SK-N-SH treated with all-trans-retinoic acid at 6 μM for 48 hours (cell line): ENCODE measurements at regions not wholly inside any gene's neighbourhood (a gene's known extent, or its start where the extent isn't known, plus 50 kb on each side); places are given as distances from the start of the nearest gene placed in this dataset.

Source experiments
- ARNTL ChIP-seq: fragments of 450-650 bp; formaldehyde crosslinking; IDR thresholded peaks from 2 replicates; pipeline ENCODE4 v1.5.0; 2020; ENCODE audit warnings: low read depth, mild to moderate bottlenecking, moderate library complexity, borderline replicate concordance
- BACH2 ChIP-seq: fragments of 250-450 bp; sonication (Bioruptor Pico); IDR thresholded peaks from 2 replicates; pipeline ENCODE4 v1.9.0; 2021; ENCODE audit warnings: mild to moderate bottlenecking, borderline replicate concordance
- GLIS3 ChIP-seq: fragments of 250-450 bp; sonication (Bioruptor Pico); IDR thresholded peaks from 2 replicates; pipeline ENCODE4 v1.5.0; 2020; ENCODE audit warnings: mild to moderate bottlenecking, moderate library complexity
- ISL1 ChIP-seq: fragments of 250-450 bp; sonication (Bioruptor Pico); IDR thresholded peaks from 2 replicates; pipeline ENCODE4 v2.1.2; 2022; ENCODE audit warnings: mild to moderate bottlenecking, moderate library complexity
- PATZ1 ChIP-seq: fragments of 250-450 bp; sonication (Bioruptor Pico); IDR thresholded peaks from 2 replicates; pipeline ENCODE4 v1.8.0; 2020; ENCODE audit warnings: mild to moderate bottlenecking, moderate library complexity, borderline replicate concordance
- POU6F1 ChIP-seq: fragments of 250-450 bp; sonication (Bioruptor Pico); IDR thresholded peaks from 2 replicates; pipeline ENCODE4 v1.8.0; 2021; ENCODE audit warnings: low read depth, mild to moderate bottlenecking, moderate library complexity, borderline replicate concordance
- RARB ChIP-seq: fragments of 250-450 bp; sonication (Bioruptor Pico); IDR thresholded peaks from 2 replicates; pipeline ENCODE4 v1.8.0; 2021; ENCODE audit warnings: mild to moderate bottlenecking, moderate library complexity
- SNAI2 ChIP-seq: fragments of 250-450 bp; sonication (Bioruptor Pico); IDR thresholded peaks from 2 replicates; pipeline ENCODE4 v1.5.0; 2020; ENCODE audit warnings: mild to moderate bottlenecking, moderate library complexity
- TOX ChIP-seq: fragments of 250-450 bp; sonication (Bioruptor Pico); IDR thresholded peaks from 2 replicates; pipeline ENCODE4 v1.8.0; 2021; ENCODE audit warnings: mild to moderate bottlenecking, moderate library complexity, borderline replicate concordance
- ZC3H10 ChIP-seq: fragments of 250-450 bp; sonication (Bioruptor Pico); IDR thresholded peaks from 2 replicates; pipeline ENCODE4 v1.5.1; 2021; ENCODE audit warnings: mild to moderate bottlenecking, moderate library complexity
- ZFP30 ChIP-seq: fragments of 450-650 bp; formaldehyde crosslinking; IDR thresholded peaks from 2 replicates; pipeline ENCODE4 v1.5.0; 2022; ENCODE audit warnings: mild to moderate bottlenecking, moderate library complexity
- ZNF565 ChIP-seq: fragments of 450-650 bp; formaldehyde crosslinking; conservative IDR thresholded peaks from 2 replicates; pipeline ENCODE4 v1.5.0; 2020; ENCODE audit warnings: low read depth, mild to moderate bottlenecking, moderate library complexity

GRCh38 chr6:67016921-67017460 is 1310.0 kb upstream of the EYS start:
- TF ChIP-seq ARNTL (no peak), ISL1 (CRISPR knock-in tag) (no peak), GLIS3 (CRISPR knock-in tag) (no peak), ZFP30 (no peak), ZC3H10 (CRISPR knock-in tag) (no peak), PATZ1 (CRISPR knock-in tag) (no peak), BACH2 (CRISPR knock-in tag) (no peak), RARB (CRISPR knock-in tag) (no peak), SNAI2 (CRISPR knock-in tag) (no peak), TOX (CRISPR knock-in tag) (no peak), POU6F1 (CRISPR knock-in tag) (no peak), ZNF565 (CRISPR knock-in tag) (no peak)
